ACHN (cell line): ENCODE measurements at regions not wholly inside any gene's neighbourhood (a gene's known extent, or its start where the extent isn't known, plus 50 kb on each side); places are given as distances from the start of the nearest gene placed in this dataset.

Source experiments
- DNase-seq: peaks from one replicate; pipeline ENCODE4 v3.0.0-alpha.2; 2015
- in situ Hi-C: cut with HindIII; loops from 2 replicates; pipeline ENCODE4 v1.10.0; 2017; ENCODE audit warnings: low sequenced_read_pairs, low pct_ligation_motif_present, low pct_unique_long_range_greater_than_20kb

DNA sequence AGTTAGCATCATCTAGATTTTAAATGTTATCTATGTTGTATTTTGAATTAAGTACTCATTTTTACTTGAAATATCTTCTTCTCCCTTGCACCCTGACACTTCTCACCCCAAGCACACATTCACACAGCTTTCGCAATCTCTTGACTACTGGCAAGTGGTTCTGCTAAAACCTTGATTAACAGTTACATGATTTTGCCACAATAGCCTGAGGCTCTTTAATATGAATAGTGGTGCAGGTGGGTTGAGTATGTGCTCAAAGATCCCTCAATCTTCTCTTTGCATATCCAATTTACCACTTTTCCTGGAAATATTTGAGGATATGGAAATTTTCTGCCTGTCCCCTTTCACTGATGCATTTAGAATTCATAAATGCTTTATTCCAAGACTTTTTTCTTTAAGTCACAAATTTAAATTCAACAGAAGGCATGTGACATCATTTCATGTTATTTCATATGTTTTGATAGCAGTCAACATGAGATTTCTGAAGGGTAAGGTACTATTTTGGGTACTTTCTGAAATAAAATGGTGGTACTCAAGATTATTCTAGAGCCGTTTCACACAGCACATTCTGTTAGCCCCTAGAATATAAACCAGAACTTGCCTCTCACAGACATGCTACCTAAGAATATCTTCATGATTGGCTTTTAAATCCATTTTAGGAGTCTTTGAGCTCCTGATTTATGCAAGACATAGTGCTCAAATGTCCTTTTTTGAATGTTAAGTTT is 339.7 kb downstream of the RPRM start:
- DNase-seq, result no peak
- in situ Hi-C loops, result no loop called here

- in situ Hi-C loops, result no loop called here
- no peak for DNase-seq
Observed at GRCh38 chr2:153136216-153136615, 342.3 kb downstream of the RPRM start.

DNA sequence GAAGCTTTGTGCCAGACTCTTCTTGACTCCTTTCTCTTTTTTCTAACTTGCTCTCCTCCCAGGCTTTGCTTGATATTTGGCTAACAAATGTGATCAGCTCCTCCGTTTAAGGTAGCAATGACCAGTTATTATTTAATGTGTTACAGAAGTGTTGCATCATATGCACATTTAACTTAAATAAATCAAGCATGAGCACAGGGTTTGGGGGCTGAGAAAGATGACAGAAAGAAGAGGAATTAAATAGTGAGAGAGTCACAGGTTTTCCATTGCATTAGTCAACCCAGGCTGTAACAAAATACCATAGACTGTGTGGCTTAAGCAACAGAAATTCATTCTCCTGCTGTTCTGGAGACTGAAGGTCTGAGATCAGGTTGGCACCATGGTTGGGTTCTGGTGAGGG is 343.8 kb downstream of the RPRM start:
- in situ Hi-C loops, result no loop called here
- no peak for DNase-seq

DNA sequence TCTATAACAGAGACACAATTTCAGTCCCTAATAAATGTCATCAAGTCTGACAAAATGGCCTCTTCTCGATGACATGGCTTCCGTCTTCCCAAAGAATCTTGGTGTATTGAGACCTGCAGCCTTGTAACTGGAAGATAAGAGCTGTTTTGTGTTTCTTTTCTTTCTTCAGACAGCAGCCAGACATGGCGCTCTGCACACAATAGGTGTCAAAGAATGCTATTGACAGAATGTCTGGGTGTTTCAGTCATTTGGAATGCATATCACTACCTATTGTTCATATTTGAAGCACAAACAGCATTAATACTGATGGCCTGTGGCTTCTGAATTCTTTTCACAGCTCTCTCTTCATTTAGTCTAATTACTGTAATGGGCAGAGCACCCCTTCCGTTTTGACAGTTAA is 344.8 kb downstream of the RPRM start:
- no peak for DNase-seq
- in situ Hi-C loops, result no loop called here

DNA sequence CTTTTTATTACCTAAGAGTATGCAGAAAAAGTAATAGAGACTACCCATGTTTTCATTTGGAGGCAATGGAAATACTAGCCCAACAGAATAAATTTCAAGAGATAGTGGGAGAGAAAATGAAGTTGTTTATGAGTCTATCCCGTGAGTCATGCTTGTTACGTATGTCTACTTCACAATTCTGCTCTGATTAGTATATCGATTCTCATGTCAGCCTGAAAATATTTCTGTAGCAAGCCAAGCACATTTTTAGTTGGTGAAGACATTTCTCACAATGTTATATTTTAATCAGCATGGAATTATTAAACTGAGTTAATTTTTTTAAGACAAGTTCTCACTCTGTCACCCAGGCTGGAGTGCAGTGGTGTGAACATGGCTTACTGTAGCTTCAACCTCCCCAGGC is 346.1 kb downstream of the RPRM start:
- in situ Hi-C loops, result no loop called here
- DNase-seq, result no peak

DNA sequence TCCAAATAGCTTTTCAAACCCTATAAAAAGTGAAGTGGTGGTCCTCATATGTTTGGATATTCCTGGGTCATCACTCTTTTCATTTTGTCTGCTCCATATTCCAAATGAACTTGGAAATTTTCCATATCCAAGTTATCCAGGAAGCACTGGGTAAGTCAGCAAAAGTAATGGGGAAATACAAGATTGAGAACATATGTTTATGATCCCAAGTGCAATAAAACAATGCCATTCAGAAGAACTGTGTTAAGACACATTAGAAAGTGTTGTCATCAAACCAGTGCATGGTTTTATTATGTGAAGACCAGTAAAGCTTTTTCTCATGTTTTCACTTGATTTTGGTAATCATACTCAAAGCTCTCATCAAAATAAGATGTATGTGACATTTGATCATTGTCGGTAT is 363.4 kb downstream of the RPRM start:
- DNase-seq, result no peak
- in situ Hi-C loops, result no loop called here

GRCh38 chr2:153110486-153110885 is 368.1 kb downstream of the RPRM start:
- in situ Hi-C loops, result no loop called here
- no peak for DNase-seq

GRCh38 chr2:153109793-153110192 is 368.8 kb downstream of the RPRM start:
- DNase-seq, result no peak
- in situ Hi-C loops, result no loop called here

DNA sequence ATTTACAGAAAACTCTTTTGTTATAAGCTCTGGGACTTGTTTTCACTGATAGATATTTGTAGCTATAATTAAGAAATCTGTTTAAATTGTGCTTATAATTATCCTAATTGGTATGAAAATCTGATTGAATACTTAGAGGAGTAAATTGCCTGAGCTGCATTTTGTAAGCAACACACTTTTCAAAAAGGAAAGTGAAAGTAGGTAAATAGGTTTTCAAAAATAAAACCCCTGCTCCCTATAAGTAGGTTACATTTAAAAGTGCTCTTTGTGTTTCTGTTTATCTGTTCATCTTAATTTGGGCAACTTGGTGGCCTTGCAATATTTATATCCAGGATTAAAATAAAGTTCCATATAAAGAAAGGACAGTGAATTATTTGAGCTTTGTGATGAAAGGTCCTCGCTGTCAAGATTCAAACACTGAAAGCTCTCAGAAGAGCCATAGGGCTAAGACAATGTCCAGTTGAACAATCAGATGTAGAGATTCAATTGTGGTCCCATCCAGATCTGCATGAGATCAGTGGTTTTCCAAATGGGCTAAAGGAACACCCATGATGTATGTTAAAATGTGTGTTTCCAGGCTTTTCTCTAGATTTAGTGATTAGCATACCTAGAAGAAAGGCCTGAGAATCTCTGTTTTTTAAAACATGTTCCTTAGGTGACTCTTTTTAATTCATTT is 371.6 kb downstream of the RPRM start:
- in situ Hi-C loops, result no loop called here
- peak; percentile 26 for DNase-seq

DNA sequence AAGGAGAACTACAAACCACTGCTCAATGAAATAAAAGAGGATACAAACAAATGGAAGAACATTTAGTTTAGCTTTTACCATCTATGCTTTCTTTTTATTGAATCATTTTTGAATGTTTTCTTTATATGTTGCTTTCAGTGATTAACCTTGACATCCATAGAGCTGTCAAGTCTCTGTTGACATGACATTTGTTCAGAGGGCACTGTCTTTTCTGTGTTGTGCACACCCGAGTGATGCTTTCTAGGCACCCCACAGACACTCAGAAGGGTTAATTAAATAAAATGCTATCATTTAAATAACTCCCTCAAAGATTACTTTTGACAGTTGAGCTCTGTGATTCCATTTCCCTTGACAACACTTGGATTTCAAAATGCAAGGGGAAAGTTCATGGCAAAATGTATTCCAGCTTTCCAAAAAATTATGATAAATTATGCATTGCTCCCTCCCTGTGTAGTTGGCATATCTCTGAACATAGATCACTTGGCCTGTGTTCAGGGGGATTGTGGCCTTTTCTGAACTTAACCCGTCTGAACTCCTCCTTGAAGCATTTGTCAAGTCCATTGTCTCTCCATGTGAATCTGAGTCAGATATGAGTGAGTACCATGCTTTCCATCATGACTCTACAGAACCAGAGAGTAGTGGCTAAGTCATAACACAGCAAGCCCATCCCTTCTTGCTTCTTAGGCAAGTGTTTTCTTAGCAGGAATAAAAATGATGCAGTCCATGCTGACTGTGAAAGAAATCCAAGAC is 372.6 kb downstream of the RPRM start:
- in situ Hi-C loops, result no loop called here
- DNase-seq, result no peak

GRCh38 chr2:153101187-153101586 is 377.4 kb downstream of the RPRM start:
- peak; percentile 85 for DNase-seq
- in situ Hi-C loops, result no loop called here

DNA sequence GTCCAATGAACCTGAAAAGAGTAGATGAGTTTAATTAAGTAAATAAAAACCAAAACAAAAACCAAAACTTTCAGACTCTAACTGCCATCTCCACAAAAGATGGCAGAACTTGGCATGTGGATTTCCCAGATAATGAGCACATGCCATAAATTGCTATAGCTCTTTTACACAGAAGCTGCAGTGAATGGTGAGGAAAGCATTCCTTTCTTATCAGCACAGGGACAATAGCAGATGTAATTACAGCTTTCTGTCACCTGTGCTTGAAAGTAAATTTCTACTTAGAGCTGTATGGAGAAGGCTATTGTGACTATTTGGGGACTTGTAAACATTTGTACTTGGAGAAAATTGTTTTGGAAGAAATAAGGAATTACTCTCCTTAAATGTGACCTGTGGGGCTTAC is 378.4 kb downstream of the RPRM start:
- DNase-seq, result no peak
- in situ Hi-C loops, result no loop called here

DNA sequence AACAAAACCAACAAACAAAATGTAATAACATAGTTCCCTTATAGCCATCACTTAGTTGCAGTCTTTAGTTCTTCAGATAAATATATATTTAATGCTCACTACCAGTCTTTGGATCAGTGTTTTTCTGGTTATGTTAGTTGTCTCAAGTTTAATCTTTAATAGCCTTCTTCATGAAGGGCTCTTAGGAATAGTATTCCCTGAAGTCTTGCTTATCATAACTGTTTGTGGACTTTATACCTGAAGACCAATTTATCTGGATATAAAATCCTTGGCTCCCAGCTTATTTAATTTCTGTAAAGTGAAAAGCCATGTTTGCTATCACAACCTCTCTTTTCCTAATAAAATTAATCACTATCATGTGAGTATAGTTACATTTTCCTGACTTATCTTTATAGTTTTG is 379.7 kb downstream of the ARL6IP6 start:
- DNase-seq, result no peak
- in situ Hi-C loops, result no loop called here

DNA sequence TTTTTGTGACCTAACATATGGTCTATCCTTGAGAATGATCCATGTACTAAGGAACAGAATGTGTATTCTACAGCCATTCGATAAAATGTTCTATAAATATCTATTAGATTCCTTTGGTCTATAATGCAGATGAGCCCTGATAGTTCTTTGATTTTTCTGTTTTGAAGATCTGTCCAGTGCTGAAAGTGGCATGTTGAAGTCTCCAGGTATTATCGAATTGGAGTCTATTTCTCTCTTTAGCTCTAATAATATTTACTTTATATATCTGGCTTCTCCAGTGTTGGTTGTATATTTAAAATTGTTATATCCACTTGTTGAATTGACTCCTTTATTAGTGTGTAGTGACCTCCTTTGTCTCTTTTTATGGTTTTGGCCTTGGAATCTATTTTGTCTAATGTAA is 377.9 kb downstream of the ARL6IP6 start:
- in situ Hi-C loops, result no loop called here
- no peak for DNase-seq

DNA sequence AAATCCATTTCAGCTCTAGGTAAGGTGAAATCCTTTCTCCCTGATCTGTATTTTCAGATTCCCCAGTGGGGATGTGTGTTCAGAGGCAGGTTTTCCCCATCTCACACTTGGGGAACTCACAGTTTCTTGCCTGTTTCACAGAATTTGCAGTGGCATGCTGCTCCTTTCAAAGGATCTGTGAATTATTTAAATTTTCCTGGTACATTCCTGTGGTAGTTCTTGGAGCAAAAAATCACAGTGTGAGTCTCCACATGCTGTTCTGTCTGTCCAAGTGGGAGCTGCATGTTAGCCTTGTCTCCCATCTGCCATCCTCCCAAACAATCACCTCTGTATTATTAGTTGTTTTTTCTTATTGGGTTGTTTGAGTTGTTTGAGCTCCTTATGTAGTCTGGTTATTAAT is 372.9 kb downstream of the ARL6IP6 start:
- DNase-seq, result no peak
- in situ Hi-C loops, result no loop called here

DNA sequence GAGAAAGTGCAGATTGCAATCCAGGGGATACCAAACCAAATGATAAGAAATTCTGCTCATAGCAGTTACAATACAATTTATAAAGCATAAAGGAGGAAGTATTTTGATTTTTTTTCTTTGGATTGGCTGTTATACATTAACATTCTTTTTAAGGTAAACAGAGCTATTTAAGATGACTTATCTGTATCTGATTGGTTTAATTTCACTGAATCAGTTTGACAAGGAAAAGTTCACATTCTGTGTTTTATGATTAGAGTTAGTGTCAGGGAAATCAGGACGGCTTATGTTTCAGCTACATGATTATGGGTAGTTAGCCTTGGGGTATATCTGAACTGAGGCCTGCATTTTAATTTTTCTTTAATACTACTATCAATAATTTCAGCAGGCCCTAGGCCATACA is 360.9 kb downstream of the ARL6IP6 start:
- no peak for DNase-seq
- in situ Hi-C loops, result no loop called here

DNA sequence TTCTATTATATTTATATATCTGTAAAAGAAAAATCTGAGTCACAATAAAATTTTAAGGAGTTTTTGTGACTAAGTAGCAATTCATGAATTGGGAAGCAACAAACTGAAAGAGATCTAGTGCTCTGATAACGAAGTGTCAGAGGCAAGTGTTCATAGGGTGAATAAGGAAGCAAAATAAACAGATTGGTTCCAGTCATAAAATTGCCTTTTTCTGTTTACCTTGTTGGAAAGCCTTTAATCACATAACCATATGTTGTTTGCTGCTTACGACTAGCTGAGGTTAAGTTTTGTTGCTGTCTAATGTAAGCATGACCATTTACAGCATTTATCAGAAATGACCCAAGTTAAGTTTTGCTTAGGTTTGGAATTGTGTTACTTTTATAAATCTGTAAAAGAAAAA is 358.9 kb downstream of the ARL6IP6 start:
- DNase-seq, result no peak
- in situ Hi-C loops, result no loop called here

DNA sequence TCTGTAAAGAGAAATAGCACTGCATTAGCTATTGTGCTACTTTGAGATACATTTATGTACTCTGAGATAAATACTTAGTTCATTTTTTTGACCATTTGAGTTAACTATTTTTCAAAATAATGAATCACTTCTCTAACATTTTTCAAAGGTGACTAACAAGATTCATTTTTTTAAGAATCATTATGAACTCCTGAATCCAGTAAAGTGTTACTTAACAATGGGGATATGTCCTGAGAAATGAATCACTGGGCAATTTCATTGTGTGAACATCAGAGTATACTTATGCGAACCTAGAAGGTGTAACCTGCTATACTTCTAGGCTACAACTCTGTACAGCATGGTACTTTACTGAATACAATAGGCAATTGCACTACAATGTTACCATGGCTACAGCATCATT is 355.8 kb downstream of the ARL6IP6 start:
- DNase-seq, result no peak
- in situ Hi-C loops, result no loop called here

DNA sequence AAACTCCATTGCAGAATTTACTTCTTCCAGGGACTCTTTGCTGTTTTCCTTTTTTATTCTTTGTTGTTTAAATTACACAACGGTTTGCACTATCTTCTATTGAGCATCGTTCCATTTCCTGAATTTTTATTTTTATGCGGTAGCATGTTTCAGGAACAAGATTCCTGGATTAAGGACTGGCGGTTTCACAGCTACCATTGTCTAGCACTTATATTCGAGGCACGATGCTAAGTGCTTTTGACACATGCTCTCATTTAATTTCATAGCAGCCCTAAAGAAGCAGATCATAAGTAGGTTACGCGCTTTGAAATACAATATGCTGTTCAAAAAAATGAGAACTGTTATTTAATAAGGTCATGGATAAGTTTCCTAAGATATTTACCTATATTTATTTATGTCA is 354.4 kb downstream of the ARL6IP6 start:
- no peak for DNase-seq
- in situ Hi-C loops, result no loop called here

DNA sequence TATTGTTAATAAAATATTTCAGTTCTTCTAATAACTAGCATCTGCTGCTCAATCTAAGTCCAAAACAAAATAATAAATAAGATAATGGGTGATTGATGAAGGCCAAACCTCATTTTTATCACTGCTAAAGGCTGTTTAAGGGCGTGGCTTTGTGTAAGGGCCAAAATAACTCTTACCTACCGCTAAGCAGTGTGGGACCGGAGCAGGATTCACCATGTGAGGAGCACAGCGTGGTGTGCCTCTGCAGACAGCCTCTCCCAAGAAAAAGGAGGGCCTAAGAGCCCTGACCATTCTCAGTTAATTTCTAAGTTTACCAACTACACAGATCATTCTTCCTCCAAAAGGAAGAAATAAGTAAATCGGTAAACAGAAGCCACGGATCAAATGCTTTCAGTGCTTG is 353.7 kb downstream of the ARL6IP6 start:
- in situ Hi-C loops, result no loop called here
- no peak for DNase-seq
